H54 (cell line): ENCODE measurements at regions not wholly inside any gene's neighbourhood (a gene's known extent, or its start where the extent isn't known, plus 50 kb on each side); places are given as distances from the start of the nearest gene placed in this dataset.
"Not testable (repeated sequence)": the region's sequence is repeated elsewhere in the genome, so short reads cannot be mapped to it uniquely, and the experiment has no call there.

ENCODE experiments used
- DNase-seq: peaks from one replicate; pipeline ENCODE4 v3.0.0; 2011; ENCODE audit warnings: low spot score, mixed read lengths; ENCODE audit not compliant: insufficient read length
- FAIRE-seq: peaks from 3 replicates; lab custom pipeline; 2011; peaks lifted over from hg19 to GRCh38; lab: Jason Lieb, UNC
- POLR2A ChIP-seq: IDR thresholded peaks from 2 replicates; pipeline ENCODE4 v1.6.1; 2011; ENCODE audit warnings: low read depth, mild to moderate bottlenecking, low read length

GRCh38 chr11:135031205-135031989 is 619.4 kb upstream of the B3GAT1 start:
- FAIRE-seq, result no peak
- no peak for TF ChIP-seq POLR2A
- DNase-seq, result no peak

GRCh38 chr11:135027461-135027860 is 615.4 kb upstream of the B3GAT1 start:
- TF ChIP-seq POLR2A, result no peak
- no peak for DNase-seq
- FAIRE-seq, result no peak

GRCh38 chr11:135023499-135023898 is 611.5 kb upstream of the B3GAT1 start:
- no peak for FAIRE-seq
- DNase-seq, result no peak
- no peak for TF ChIP-seq POLR2A

GRCh38 chr11:135022454-135022853 is 610.4 kb upstream of the B3GAT1 start:
- TF ChIP-seq POLR2A, result no peak
- FAIRE-seq (no peak), DNase-seq (no peak)

GRCh38 chr11:135019899-135020298 is 607.9 kb upstream of the B3GAT1 start:
- no peak for FAIRE-seq
- DNase-seq, result no peak
- no peak for TF ChIP-seq POLR2A

- FAIRE-seq (no peak), DNase-seq (no peak)
- no peak for TF ChIP-seq POLR2A
These were observed 607.4 kb upstream of the B3GAT1 start for GRCh38 chr11:135019343-135019871.

- TF ChIP-seq POLR2A, result no peak
- FAIRE-seq (no peak), DNase-seq (no peak)
These were observed 605.3 kb upstream of the B3GAT1 start for GRCh38 chr11:135017296-135017695.

- TF ChIP-seq POLR2A, result no peak
- FAIRE-seq (no peak), DNase-seq (no peak)
These were observed 603.9 kb upstream of the B3GAT1 start for GRCh38 chr11:135015966-135016365.

GRCh38 chr11:135011313-135011712 is 599.3 kb upstream of the B3GAT1 start:
- not testable (repeated sequence) for FAIRE-seq, DNase-seq

- FAIRE-seq, result no peak
- TF ChIP-seq POLR2A, result no peak
- DNase-seq, result no peak
These were observed 597.1 kb upstream of the B3GAT1 start for GRCh38 chr11:135009125-135009524.

GRCh38 chr11:135008412-135008811 is 596.4 kb upstream of the B3GAT1 start:
- FAIRE-seq, result no peak
- TF ChIP-seq POLR2A, result no peak
- DNase-seq, result no peak

GRCh38 chr11:135008001-135008405 is 596.0 kb upstream of the B3GAT1 start:
- no peak for FAIRE-seq
- DNase-seq, result no peak

GRCh38 chr11:135006800-135007199 is 594.8 kb upstream of the B3GAT1 start:
- no peak for FAIRE-seq
- no peak for DNase-seq
- TF ChIP-seq POLR2A, result no peak

More at GRCh38 chr11:135008001-135008405, 596.0 kb upstream of the B3GAT1 start:
- no peak for TF ChIP-seq POLR2A

GRCh38 chr11:135004495-135004894 is 592.5 kb upstream of the B3GAT1 start:
- FAIRE-seq (no peak), DNase-seq (no peak)
- TF ChIP-seq POLR2A, result no peak

GRCh38 chr11:135002236-135002635 is 590.2 kb upstream of the B3GAT1 start:
- DNase-seq, result no peak
- FAIRE-seq, result no peak
- TF ChIP-seq POLR2A, result no peak
